ENCODE measurements at regions not wholly inside any gene's neighbourhood (a gene's known extent, or its start where the extent isn't known, plus 50 kb on each side); places are given as distances from the start of the nearest gene placed in this dataset.

DNA sequence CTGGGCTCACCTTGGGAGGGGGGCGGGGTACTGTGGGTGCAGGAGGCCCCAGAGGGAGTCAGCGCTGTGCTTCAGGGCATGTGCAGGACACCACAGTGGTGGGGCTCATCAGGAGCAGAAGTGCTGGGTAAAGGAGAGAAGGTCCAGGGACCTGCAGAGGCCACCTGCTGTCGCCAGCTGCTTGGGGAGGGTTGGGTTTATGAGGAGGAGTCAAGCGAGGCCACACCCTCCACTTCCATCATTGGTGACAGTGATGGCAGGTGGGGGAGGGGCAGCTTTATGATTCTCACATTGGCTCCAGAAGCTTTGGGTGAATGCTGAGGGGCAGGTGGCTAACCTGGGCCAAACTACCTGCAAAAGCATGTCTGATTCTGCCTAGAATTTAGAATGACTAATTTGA lies 392.6 kb downstream of the HRH4 start:
- Histone ChIP-seq H3K27me3 (ENCODE audit: low read depth) (peaks cover 16% of the 10 kb centered on the region), H3K9me3 (replicated peaks) (no peaks in the 10 kb centered on the region), H3K27ac (replicated peaks) (no peak overlapping the region), H3K36me3 (no peaks in the 10 kb centered on the region), H3K4me1 (no peaks in the 10 kb centered on the region), H3K4me3 (no peak overlapping the region)
- intact Hi-C loops (cut with micrococcal nuclease), result no loop called here
- DNase-seq, result no peak
- TF ChIP-seq, protein P1, sequence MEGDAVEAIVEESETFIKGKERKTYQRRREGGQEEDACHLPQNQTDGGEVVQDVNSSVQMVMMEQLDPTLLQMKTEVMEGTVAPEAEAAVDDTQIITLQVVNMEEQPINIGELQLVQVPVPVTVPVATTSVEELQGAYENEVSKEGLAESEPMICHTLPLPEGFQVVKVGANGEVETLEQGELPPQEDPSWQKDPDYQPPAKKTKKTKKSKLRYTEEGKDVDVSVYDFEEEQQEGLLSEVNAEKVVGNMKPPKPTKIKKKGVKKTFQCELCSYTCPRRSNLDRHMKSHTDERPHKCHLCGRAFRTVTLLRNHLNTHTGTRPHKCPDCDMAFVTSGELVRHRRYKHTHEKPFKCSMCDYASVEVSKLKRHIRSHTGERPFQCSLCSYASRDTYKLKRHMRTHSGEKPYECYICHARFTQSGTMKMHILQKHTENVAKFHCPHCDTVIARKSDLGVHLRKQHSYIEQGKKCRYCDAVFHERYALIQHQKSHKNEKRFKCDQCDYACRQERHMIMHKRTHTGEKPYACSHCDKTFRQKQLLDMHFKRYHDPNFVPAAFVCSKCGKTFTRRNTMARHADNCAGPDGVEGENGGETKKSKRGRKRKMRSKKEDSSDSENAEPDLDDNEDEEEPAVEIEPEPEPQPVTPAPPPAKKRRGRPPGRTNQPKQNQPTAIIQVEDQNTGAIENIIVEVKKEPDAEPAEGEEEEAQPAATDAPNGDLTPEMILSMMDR (IDR thresholded peaks at IDR 0.05; ENCODE audit: borderline replicate concordance), result no peak

DNA sequence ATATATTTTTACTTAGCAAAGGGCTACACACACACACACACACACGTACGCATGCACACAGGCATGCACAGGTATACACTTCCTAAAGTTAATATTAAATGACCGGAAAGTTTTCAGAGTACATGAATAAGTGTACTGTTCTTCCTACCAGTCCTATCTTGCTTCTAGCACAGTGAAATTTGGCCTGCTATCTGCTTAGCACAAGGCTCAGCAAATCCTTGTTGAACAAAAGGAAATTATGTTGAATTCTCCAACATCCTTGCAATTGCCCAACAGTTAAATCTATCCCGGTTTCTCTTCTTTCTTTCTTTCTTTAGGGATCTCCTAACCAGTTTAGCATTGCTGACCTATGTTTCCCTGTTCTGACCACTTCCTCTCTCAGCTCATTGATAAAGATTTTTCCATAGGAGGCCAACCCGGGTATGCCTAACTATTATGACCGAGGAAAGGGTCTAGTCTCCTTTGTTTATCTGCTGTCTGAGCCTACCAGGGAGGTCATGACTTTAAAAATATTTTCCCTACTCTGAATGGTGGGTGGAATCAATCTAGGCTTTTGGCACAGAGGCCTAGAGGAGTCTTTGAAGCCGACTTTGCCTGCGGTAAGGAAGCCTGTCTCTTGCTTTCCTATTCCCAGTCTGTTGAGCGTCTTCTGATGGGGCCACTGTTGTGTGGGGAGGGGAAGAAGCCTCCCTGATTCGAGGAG lies 400.7 kb downstream of the HRH4 start:
- intact Hi-C loops (cut with micrococcal nuclease), result no loop called here
- TF ChIP-seq, protein P1 (IDR thresholded peaks at IDR 0.05; ENCODE audit: borderline replicate concordance), result no peak
- H3K36me3 ChIP-seq, result no peaks in the 10 kb centered on the region

DNA sequence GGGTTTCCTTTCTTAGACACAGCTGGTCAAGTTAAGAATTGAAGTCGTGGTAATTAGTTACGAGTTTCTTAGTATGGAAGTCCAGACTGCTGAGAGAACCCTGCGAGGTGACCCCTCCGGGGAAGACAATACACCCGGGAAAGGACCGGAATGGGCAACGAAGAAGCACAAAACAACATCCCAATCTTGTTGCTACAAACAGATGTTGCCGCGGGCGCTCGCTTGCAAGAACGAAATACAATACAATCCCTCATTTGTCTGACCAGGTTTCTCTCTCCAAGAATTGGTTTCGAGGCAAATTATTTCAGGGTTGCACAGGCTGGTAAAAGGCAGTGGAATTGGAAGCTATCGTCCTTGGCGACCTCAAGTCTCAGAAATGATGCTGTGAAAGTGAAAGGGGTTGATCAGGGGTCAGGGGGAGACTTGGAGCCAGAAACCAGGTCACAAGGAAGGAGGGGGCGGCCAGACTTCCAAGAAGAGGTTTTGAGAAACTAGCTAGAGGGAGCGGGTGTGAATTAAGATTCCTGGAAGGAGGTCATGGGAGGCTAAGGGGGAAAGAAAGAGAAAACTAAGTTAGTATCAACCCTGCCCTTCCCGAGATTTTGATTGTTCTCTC lies 401.9 kb downstream of the HRH4 start:
- no peaks in the 10 kb centered on the region for H3K36me3 ChIP-seq
- no peak overlapping the region for H3K4me3 ChIP-seq
- TF ChIP-seq, protein P1 (IDR thresholded peaks at IDR 0.05; ENCODE audit: borderline replicate concordance), result no peak
- no peak for DNase-seq
- H3K9me3 ChIP-seq (replicated peaks), result no peaks in the 10 kb centered on the region
- H3K27ac ChIP-seq (replicated peaks), result no peak overlapping the region
- H3K4me1 ChIP-seq, result no peaks in the 10 kb centered on the region
- intact Hi-C loops (cut with micrococcal nuclease), result no loop called here
- H3K27me3 ChIP-seq (ENCODE audit: low read depth), result no peaks in the 10 kb centered on the region

More for the DNA sequence above, 400.7 kb downstream of the HRH4 start:
- no peak for DNase-seq
- H3K27ac ChIP-seq (replicated peaks), result no peak overlapping the region
- no peaks in the 10 kb centered on the region for H3K4me1 ChIP-seq
- no peaks in the 10 kb centered on the region for H3K9me3 ChIP-seq (replicated peaks)
- no peaks in the 10 kb centered on the region for H3K27me3 ChIP-seq (ENCODE audit: low read depth)
- no peak overlapping the region for H3K4me3 ChIP-seq

DNA sequence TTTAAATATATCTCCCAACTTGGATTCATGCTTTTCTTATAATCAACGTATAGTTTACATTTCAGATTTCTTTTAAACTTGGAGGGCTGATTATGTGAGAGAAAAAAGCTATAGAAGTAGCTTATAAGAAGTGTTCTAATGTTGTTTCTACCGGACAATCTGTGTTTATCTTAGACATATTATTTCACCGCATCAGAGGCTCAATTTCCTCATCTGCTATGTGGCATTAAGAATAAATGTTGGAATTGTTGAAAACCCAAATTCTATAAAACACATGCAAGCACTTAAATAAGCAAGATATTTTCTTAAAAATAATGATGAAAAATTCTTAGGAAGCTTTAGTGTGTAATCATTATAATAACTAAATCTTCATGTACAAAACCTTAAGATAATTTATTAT lies 407.9 kb downstream of the HRH4 start:
- no peak for DNase-seq
- H3K9me3 ChIP-seq (replicated peaks), result no peaks in the 10 kb centered on the region
- H3K27ac ChIP-seq (replicated peaks), result no peak overlapping the region
- no peak overlapping the region for H3K4me3 ChIP-seq
- no peaks in the 10 kb centered on the region for H3K27me3 ChIP-seq (ENCODE audit: low read depth)
- intact Hi-C loops (cut with micrococcal nuclease), result no loop called here
- TF ChIP-seq, protein P1 (IDR thresholded peaks at IDR 0.05; ENCODE audit: borderline replicate concordance), result no peak
- no peaks in the 10 kb centered on the region for H3K36me3 ChIP-seq
- no peaks in the 10 kb centered on the region for H3K4me1 ChIP-seq

DNA sequence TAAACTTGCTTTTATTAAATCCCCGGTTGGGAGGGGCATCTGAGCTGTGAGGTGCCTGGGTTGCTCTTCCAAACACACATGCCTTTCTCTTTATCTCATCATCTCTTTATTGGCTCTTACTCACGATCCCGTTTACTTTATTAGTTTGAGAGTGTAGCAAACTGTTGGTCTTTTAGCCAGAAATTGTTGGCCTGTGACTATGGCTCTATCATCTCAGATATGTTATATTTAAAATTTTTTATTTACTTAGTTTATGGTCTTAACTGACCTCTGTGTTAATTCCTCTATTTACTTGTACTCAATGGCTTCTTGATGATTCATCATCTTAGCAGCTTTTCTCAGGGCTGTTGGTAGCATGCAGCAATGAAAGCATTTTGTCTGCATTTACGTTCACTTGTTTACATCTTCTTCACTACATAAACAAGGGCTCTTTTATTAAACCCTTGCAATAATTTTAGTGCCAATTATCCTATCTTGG lies 408.4 kb downstream of the HRH4 start:
- no peak for DNase-seq
- TF ChIP-seq, protein P1 (IDR thresholded peaks at IDR 0.05; ENCODE audit: borderline replicate concordance), result no peak
- no peak overlapping the region for H3K27ac ChIP-seq (replicated peaks)
- no peaks in the 10 kb centered on the region for H3K9me3 ChIP-seq (replicated peaks)
- intact Hi-C loops (cut with micrococcal nuclease), result no loop called here
- H3K27me3 ChIP-seq (ENCODE audit: low read depth), result no peaks in the 10 kb centered on the region
- H3K4me3 ChIP-seq, result no peak overlapping the region
- H3K4me1 ChIP-seq, result no peaks in the 10 kb centered on the region
- no peaks in the 10 kb centered on the region for H3K36me3 ChIP-seq

Data from left ventricle myocardium inferior (tissue), 1 donor.